Nephron progenitor cell (in vitro differentiated cells): ENCODE measurements at regions not wholly inside any gene's neighbourhood (a gene's known extent, or its start where the extent isn't known, plus 50 kb on each side); places are given as distances from the start of the nearest gene placed in this dataset.

Source experiments
- DNase-seq: peaks from one replicate; pipeline ENCODE4 v3.0.0; 2021
- H3K27ac Mint-ChIP-seq: 2 replicates; pipeline ENCODE4 v1.8.0; 2021; ENCODE audit warnings: mild to moderate bottlenecking, moderate library complexity, mixed read lengths
- H3K27me3 Mint-ChIP-seq: 2 replicates; pipeline ENCODE4 v1.8.0; 2021; ENCODE audit warnings: mild to moderate bottlenecking, low read depth, mixed read lengths; ENCODE audit not compliant: poor library complexity
- H3K36me3 Mint-ChIP-seq: 2 replicates; pipeline ENCODE4 v1.8.0; 2021; ENCODE audit warnings: low read depth, mixed read lengths
- H3K4me1 Mint-ChIP-seq: 2 replicates; pipeline ENCODE4 v1.8.0; 2021; ENCODE audit warnings: mixed read lengths
- H3K4me3 Mint-ChIP-seq: 2 replicates; pipeline ENCODE4 v1.8.0; 2021; ENCODE audit warnings: mild to moderate bottlenecking, moderate library complexity, mixed read lengths
- H3K9me3 Mint-ChIP-seq: 2 replicates; pipeline ENCODE4 v1.8.0; 2021; ENCODE audit warnings: mild to moderate bottlenecking, moderate library complexity, mixed read lengths
- CTCF ChIP-seq: fragments of 200-600 bp; sonication (generic); IDR thresholded peaks from 2 replicates; pipeline ENCODE4 v1.5.0; 2021; ENCODE audit warnings: antibody characterized with exemption

DNA sequence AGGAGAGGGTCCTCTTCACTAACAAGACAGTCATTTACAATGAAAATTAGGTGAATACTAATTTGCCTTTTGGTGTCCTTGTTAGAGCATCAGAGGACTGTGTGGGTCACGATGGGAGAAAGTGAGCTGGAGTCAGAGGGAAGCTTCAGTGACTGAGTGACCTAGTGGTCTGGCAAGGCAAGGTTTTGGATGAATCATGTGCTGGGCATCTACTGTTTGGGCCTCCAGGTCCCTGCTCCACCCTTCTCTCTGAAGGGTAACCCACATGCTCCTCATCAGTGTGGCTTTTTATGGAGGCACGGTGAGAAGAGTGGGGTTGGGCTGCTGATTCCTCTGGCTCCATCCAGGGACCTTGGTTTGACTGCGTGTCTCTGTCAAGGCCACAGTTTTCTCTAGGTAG is 60.5 kb upstream of the EXOC2 start:
- DNase-seq = no peak
- H3K9me3 Mint-ChIP-seq = peaks cover 7% of the 10 kb centered on the region
- H3K27ac Mint-ChIP-seq = no peak overlapping the region
- H3K4me1 Mint-ChIP-seq = no peaks in the 10 kb centered on the region
- no peak overlapping the region for H3K4me3 Mint-ChIP-seq
- TF ChIP-seq CTCF = no peak
- H3K36me3 Mint-ChIP-seq = peaks cover 8% of the 10 kb centered on the region
- H3K27me3 Mint-ChIP-seq = peaks cover 8% of the 10 kb centered on the region

- DNase-seq = no peak
- no peak overlapping the region for H3K27ac Mint-ChIP-seq
- peaks cover 8% of the 10 kb centered on the region for H3K36me3 Mint-ChIP-seq
- no peak overlapping the region for H3K4me3 Mint-ChIP-seq
- no peaks in the 10 kb centered on the region for H3K4me1 Mint-ChIP-seq
- H3K27me3 Mint-ChIP-seq = peaks cover 9% of the 10 kb centered on the region
- H3K9me3 Mint-ChIP-seq = peaks cover 7% of the 10 kb centered on the region
- TF ChIP-seq CTCF = no peak
Measured at GRCh38 chr6:752438-752837, 59.5 kb upstream of the EXOC2 start.

GRCh38 chr6:751765-752164 is 58.8 kb upstream of the EXOC2 start:
- Mint-ChIP-seq H3K27me3 (peaks cover 12% of the 10 kb centered on the region), H3K4me1 (no peaks in the 10 kb centered on the region), H3K4me3 (no peak overlapping the region), H3K27ac (no peak overlapping the region), H3K9me3 (peaks cover 3% of the 10 kb centered on the region), H3K36me3 (peaks cover 4% of the 10 kb centered on the region)
- DNase-seq = no peak
- no peak for TF ChIP-seq CTCF

GRCh38 chr6:747921-748320 is 55.0 kb upstream of the EXOC2 start:
- Mint-ChIP-seq H3K36me3 (no peaks in the 10 kb centered on the region), H3K4me3 (no peak overlapping the region), H3K4me1 (no peaks in the 10 kb centered on the region), H3K27me3 (peaks cover 7% of the 10 kb centered on the region), H3K9me3 (no peaks in the 10 kb centered on the region), H3K27ac (no peak overlapping the region)
- no peak for TF ChIP-seq CTCF
- no peak for DNase-seq

DNA sequence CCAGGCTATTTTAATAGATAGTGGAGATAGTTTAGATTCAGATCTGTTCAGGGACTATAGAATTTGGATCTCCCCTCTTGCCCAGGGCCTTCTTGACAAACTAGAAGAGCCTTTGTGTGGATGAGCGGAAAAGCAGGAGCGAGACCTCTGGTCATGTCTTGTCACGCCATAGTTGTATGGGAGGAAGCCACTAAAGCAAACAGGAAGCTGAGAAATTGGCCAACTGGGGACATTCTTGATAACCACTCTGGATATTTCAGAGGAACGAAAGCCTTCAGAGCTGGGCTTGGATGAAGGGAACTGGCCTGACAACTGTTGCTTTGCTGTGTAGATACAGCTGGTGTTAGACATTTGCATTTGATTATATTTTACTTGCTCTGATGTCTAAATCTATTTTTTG is 54.1 kb upstream of the EXOC2 start:
- no peak overlapping the region for H3K4me3 Mint-ChIP-seq
- no peaks in the 10 kb centered on the region for H3K36me3 Mint-ChIP-seq
- H3K4me1 Mint-ChIP-seq = no peaks in the 10 kb centered on the region
- H3K9me3 Mint-ChIP-seq = no peaks in the 10 kb centered on the region
- H3K27me3 Mint-ChIP-seq = peaks cover 7% of the 10 kb centered on the region
- no peak overlapping the region for H3K27ac Mint-ChIP-seq
- TF ChIP-seq CTCF = no peak
- DNase-seq = no peak

GRCh38 chr6:744666-745353 is 51.9 kb upstream of the EXOC2 start:
- no peaks in the 10 kb centered on the region for H3K4me1 Mint-ChIP-seq
- H3K4me3 Mint-ChIP-seq = no peak overlapping the region
- H3K27me3 Mint-ChIP-seq = peaks cover 7% of the 10 kb centered on the region
- no peak for DNase-seq
- H3K27ac Mint-ChIP-seq = no peak overlapping the region
- H3K9me3 Mint-ChIP-seq = no peaks in the 10 kb centered on the region
- no peak for TF ChIP-seq CTCF
- H3K36me3 Mint-ChIP-seq = no peaks in the 10 kb centered on the region
